Mucosa of descending colon (tissue), 3 donors: ENCODE measurements at regions not wholly inside any gene's neighbourhood (a gene's known extent, or its start where the extent isn't known, plus 50 kb on each side); places are given as distances from the start of the nearest gene placed in this dataset.

ENCODE experiments used
- ATAC-seq: fragments of 200-7000 bp; cut with Tn5 transposase; one replicate; pipeline ENCODE4 v1.9.1; 2020; ENCODE audit warnings: mild to moderate bottlenecking, moderate library complexity
- DNase-seq, 3 donors: peaks; one replicate each; pipeline ENCODE4 v3.0.0-alpha.2; 2020
- H3K36me3 ChIP-seq: fragments of 200-600 bp; one replicate; pipeline ENCODE4 v1.8.0; 2021; ENCODE audit warnings: low read depth, mild to moderate bottlenecking
- H3K4me1 ChIP-seq: fragments of 200-600 bp; one replicate; pipeline ENCODE4 v1.8.0; 2021; ENCODE audit warnings: low read depth, mild to moderate bottlenecking
- H3K4me3 ChIP-seq: fragments of 200-600 bp; one replicate; pipeline ENCODE4 v1.8.0; 2021; ENCODE audit warnings: mild to moderate bottlenecking
- H3K9me3 ChIP-seq: fragments of 200-600 bp; one replicate; pipeline ENCODE4 v1.8.0; 2021; ENCODE audit warnings: mild to moderate bottlenecking
- intact Hi-C, 2 donors: fragments of 100-400 bp; cut with DNase I in 1 of 2; cut with micrococcal nuclease in 1 of 2; formaldehyde crosslinking; loops; one replicate each; pipeline versions ENCODE4 v1.11.0 to v1.11.1; 2022; cut with DNase I, micrococcal nuclease
- TF ChIP-seq, protein P1 (sequence below): fragments of 200-600 bp; IDR thresholded peaks from one replicate; pipeline ENCODE4 v1.8.0; 2022; ENCODE audit warnings: antibody characterized with exemption, mild to moderate bottlenecking
- donor health status: DM: no; HTN: no; CAD: no; lungs with moderate emphysema.
- donor health status: DM: no; HTN: no; CAD: no.
- donor health status: DM: no; HTN: yes; CAD: no.

DNA sequence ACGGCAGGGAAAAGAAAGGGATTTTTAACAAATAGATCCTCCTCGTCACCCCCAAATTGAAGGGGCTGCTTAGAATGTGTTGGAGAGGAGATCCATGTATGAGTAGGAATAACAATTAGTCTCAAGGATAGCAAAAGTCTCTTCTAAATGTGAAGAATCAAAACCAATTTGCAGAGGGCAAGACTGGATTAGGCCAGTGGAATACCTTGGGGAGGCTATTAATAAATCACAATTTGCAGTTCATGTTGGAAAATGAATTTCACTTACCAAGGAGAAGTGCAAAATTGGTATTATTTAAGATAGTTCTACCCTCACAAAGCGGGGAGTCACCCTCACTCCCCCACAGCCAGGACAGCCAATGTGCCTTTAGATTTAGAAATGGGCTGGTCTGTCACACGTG, 299.8 kb upstream of the SLC30A5 start:
- no peak overlapping the region for H3K4me3 ChIP-seq
- intact Hi-C loops: no loop called here
- TF ChIP-seq, protein P1, sequence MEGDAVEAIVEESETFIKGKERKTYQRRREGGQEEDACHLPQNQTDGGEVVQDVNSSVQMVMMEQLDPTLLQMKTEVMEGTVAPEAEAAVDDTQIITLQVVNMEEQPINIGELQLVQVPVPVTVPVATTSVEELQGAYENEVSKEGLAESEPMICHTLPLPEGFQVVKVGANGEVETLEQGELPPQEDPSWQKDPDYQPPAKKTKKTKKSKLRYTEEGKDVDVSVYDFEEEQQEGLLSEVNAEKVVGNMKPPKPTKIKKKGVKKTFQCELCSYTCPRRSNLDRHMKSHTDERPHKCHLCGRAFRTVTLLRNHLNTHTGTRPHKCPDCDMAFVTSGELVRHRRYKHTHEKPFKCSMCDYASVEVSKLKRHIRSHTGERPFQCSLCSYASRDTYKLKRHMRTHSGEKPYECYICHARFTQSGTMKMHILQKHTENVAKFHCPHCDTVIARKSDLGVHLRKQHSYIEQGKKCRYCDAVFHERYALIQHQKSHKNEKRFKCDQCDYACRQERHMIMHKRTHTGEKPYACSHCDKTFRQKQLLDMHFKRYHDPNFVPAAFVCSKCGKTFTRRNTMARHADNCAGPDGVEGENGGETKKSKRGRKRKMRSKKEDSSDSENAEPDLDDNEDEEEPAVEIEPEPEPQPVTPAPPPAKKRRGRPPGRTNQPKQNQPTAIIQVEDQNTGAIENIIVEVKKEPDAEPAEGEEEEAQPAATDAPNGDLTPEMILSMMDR: no peak
- no peaks in the 10 kb centered on the region for H3K36me3 ChIP-seq
- ATAC-seq (no peak), DNase-seq (no peak)
- no peaks in the 10 kb centered on the region for H3K4me1 ChIP-seq
- no peaks in the 10 kb centered on the region for H3K9me3 ChIP-seq

DNA sequence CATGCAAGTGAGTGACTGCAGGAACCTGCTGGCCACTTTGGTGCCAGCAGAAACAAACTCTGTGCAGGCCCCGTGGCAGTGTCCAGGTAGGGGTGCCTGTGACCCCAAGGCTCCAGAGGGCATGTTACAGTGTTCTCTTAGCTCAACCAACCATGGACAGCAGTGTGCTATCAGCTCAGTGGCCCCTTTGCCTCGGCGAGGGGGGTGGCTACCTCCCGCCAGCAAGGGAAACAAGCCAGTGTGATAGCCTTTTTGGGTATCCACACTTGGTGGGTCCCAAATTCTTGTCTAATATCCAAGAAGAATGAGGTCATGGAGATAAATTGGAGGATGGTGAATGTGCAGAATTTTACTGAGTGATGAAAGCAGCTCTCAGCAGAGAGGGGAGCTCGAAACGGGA, 298.6 kb upstream of the SLC30A5 start:
- Histone ChIP-seq H3K9me3 (no peaks in the 10 kb centered on the region), H3K36me3 (no peaks in the 10 kb centered on the region), H3K4me1 (no peaks in the 10 kb centered on the region), H3K4me3 (no peak overlapping the region)
- ATAC-seq: no peak
- no peak for DNase-seq
- TF ChIP-seq, protein P1: no peak
- intact Hi-C loops: no loop called here

DNA sequence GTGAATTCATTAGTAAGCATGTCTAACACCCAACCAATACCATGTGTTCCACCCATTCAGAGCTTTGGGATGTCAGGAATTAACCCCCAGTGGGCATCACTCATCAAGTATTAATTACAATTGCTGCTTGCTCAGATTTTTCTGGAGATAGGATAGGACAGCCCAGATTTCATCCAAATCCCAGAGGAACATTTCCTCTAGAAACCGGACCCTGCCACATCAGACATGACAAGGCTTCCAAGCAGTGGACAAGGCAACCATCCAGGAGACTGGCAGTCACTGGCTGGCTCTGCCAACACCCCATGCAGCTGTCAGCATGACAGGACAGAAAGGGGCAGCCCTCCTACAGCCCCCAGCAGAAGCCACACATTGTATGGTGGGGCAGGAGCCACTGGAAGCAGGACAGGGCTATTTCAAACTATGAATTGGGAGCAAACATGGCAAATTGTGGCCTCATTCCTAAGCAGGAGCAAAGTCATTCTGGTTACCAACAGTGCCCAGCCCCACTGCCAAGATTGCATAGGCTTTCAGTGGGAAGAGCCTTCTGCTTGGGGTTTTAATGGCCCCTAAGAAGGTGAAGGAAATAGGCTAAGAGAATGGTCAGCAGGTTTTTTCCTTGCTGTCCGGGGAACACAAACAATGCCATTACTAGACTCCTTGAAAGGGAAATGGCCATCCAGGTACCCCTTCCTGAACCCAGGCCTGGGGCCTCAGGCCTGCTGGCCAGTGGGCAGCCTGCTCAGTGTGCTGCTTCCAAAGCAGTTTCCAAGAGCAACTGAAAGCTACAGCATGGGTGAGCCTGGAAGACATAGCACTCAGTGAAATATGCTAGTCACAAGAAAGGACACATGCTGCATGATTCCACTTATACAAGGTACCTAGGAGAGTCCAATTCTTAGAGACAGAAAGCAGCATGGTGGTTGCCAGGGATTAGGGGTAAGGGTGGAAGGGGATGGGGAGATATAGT, 294.7 kb upstream of the SLC30A5 start:
- H3K9me3 ChIP-seq: no peaks in the 10 kb centered on the region
- H3K4me3 ChIP-seq: no peak overlapping the region
- H3K36me3 ChIP-seq: no peaks in the 10 kb centered on the region
- TF ChIP-seq, protein P1: no peak
- intact Hi-C loops: no loop called here
- DNase-seq (no peak), ATAC-seq (no peak)
- no peaks in the 10 kb centered on the region for H3K4me1 ChIP-seq

DNA sequence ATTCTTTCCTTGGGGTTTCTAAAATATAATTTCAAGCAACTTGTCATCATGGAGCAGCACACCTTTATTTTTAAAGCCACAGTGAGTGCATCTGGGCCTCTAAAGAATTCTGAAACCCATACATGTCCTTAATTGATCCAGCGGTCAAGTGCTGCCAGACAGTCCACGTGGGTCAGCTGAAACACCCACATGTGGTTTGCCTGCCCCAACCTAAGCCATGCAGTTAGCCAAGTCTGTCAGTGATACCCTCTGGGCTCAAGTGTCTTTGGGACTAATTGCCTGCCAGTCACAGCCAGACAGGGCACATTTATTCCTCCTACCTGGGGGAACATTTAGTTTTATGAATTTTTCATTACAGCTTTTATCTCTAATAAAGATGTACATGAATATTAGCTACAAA, 291.4 kb upstream of the SLC30A5 start:
- H3K4me1 ChIP-seq: no peaks in the 10 kb centered on the region
- H3K36me3 ChIP-seq: no peaks in the 10 kb centered on the region
- peaks cover 3% of the 10 kb centered on the region for H3K9me3 ChIP-seq
- intact Hi-C loops: no loop called here
- H3K4me3 ChIP-seq: no peak overlapping the region
- TF ChIP-seq, protein P1: no peak
- no peak for DNase-seq
- no peak for ATAC-seq

DNA sequence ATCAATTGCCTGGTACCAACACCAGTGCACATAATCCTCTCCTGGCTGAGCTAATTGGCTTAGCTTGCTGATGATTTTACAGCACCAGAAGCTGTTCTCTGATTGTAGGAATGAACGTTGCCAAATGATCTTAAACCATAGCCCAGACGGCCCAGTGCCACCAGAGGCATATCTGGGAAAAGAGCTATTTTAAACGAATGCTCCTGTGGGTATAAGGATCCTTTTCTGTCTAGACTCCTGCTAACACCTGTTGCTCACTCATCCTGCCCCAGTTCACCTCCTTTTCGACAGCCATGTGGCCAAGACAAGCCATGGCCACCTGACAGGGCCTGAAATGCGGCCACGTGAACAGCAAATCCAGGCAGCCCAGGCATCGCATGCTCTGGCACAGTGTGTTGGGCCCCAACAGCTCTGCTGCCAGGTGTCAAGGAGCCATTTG, 289.9 kb upstream of the SLC30A5 start:
- H3K9me3 ChIP-seq: peaks cover 3% of the 10 kb centered on the region
- DNase-seq: no peak
- no peaks in the 10 kb centered on the region for H3K4me1 ChIP-seq
- no peaks in the 10 kb centered on the region for H3K36me3 ChIP-seq
- H3K4me3 ChIP-seq: no peak overlapping the region
- no peak for ATAC-seq
- intact Hi-C loops: no loop called here
- TF ChIP-seq, protein P1: no peak
